GM19395 (cell line): ENCODE measurements at regions not wholly inside any gene's neighbourhood (a gene's known extent, or its start where the extent isn't known, plus 50 kb on each side); places are given as distances from the start of the nearest gene placed in this dataset.
"Not testable (repeated sequence)": the region's sequence is repeated elsewhere in the genome, so short reads cannot be mapped to it uniquely, and the experiment has no call there.

Experiments used
- ATAC-seq: cut with Tn5 transposase; IDR thresholded peaks from one replicate; pipeline ENCODE4 v1.9.1; 2021; ENCODE audit warnings: mild to moderate bottlenecking, moderate library complexity; ENCODE audit not compliant: unreplicated experiment

DNA sequence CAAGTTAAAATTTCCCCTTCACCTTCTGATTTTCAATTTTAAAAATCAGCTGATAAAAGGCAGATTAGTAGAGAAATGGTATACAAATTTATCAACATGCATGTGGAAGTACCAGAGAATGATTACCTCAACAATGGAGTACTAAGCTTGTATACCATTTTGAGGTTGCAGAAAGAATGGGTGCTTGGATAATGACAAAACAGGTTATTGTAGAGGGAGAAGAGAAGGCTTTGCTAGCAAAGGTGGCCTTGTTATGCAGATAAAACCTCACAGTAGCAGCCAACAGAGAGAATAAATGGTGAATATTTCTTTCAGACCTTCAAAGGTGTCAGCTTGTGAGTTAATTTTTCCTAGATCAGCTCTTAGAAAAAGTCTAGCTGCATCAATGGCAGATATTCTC is 1174.9 kb upstream of the ADGRL4 start:
- no peak for ATAC-seq

DNA sequence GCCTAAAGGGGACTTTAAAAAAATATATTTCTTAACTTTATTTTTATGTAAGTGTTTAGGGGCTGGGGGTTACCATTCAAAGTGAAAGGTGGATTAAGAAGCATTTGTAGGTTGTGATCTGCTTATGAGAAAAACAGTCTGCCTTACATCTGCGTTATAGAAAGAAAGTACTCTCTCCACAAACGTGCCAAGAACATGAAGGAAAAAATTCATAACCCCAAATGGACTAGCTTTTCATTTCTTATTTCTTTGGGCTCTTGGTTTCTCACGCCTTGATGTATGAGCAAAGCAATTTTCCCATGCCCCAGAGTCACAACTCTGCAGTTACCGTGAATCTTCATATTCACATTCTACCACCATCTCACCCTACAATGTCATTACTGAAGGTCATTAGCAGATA is 1165.1 kb upstream of the ADGRL4 start:
- ATAC-seq: no peak

DNA sequence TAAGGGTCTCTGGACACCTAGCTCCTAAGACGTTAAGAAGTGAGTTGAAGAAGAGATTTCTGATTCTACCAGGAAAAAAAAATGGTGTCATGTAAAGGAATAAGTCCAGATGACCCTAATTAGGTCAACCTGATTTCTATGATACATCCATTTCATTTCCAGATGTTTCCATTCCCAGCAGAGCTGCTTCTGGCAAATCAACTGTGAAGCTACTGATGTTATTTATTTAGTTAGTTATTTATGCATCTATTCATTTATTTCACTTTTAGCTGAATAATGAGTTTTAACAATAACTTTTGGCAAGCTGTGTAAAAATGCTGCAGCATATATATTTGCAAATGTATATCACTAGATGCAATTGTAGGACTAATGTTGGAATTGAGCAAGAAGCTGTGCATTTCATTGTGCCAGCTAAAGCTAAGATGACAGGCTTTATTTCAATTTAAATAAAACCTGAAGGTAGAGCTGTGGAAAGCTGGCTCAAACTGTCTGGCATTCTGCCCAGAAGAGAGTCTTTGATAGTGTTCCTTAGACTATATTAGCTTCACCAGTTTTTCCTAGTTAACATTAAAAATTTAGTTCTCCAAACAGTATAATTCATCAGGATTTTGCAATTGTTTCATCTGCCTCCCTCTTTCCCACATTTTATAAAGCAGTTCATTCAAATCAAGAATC is 1164.4 kb upstream of the ADGRL4 start:
- no peak for ATAC-seq

DNA sequence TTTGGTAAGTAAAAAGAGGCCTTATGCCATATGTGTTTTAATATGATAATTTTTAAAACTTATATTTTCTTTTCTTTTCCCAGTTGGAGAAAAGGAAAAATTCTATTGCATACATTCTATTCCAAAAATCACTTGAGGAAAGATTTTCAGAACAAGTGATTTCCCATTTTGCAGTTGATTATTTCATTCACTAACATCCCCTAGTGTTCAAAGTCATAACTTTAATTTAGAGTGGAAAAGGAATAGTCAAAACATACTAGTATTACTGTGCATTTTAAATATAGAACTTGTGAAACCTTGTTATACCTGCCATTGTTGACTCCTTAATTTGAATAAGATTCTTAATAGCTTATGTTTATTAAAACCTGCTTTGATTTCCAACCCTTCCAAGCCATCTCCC is 1157.6 kb upstream of the ADGRL4 start:
- no peak for ATAC-seq

DNA sequence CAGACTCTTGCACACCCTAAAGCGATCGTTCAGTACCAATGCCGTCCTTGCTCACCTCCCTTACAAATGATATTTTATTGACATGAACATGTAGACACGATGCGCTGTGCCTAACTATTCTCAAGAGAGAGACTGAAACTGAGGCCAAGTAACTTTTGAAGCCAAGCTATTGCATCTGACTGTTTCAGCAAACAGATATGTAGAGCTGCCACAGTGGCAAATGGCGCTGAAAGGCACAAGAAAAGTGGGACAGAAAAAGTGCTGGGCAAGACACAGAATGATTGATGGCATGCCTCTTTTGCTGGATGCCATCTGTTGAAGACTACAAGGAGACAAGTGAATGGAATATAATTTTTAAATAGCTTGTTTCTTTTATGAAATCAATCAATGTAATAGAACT is 1157.2 kb upstream of the ADGRL4 start:
- no peak for ATAC-seq

DNA sequence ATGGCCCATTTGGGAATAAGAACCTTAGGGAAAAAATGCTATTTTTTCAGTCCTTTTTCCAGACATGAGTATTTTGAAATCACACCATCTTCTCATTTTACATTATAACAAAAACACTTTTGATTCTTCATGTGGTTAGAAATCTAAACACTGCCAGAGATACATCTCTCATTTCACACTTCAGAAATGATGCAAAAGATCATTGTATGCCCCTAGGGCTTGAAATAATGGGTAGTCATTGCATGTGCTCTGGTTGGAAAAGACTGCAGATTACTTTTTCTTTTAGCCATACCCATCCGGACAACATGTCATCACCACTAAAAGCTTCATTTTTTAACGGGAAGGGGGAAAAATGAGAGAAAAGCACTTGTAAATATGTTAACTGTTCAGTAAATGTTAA is 1152.2 kb upstream of the ADGRL4 start:
- no peak for ATAC-seq

DNA sequence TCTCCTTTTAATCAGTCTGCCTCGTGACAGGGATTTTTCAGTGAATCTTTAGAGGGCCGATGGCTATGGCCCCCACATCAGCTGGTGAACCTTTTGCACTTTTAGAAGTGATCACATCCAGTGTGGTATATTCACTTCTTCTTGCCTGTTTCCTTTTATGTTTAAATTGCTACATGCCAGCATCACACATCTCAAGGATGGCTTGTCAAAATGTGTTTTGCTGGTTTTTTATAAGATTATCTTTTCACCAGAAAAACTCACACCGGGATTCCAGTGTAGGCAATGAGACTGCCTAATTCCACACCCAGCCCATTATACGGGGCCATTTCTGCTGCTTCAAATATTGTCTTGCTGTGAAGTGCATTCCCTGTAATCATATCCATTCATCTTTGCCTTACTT is 1151.7 kb upstream of the ADGRL4 start:
- no peak for ATAC-seq

DNA sequence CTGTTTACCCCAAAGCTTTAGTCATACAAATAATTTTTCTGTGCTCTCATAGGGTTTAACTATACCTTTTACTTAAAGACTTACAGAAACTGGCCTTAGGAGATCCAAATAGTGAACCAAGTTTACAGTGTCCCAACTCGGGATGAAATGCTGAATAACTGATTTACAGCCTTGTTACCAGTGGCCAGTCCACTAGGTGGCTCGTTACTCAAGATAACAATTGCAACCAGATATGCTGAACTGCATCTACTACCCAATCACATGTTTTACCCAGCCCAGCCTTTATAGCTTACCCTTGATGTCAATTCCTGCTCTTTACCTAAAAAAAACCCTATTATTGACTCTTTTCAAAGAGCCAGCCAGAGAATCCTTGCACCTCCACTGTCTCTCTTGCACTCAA is 1148.8 kb upstream of the ADGRL4 start:
- ATAC-seq: no peak

DNA sequence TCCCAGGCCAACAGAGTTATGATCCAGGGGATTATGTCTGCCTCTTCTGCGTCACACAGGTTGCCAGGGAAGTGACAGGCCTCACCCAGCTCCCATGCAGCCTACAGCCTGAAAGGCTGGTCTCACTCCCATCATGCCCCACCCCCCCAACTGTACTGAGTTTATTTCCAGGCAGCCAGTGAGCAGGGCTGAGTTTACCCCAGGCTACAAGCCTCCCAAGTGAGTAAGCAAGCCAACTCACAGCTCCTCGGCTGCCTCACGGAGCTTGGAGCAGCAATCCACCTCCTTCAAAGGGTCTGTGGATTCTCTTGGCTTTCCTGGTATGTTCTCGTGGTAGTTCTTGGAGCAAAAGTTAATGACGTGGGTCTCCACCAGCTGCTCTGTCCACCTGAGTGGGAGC is 1147.6 kb upstream of the ADGRL4 start:
- ATAC-seq: no peak

DNA sequence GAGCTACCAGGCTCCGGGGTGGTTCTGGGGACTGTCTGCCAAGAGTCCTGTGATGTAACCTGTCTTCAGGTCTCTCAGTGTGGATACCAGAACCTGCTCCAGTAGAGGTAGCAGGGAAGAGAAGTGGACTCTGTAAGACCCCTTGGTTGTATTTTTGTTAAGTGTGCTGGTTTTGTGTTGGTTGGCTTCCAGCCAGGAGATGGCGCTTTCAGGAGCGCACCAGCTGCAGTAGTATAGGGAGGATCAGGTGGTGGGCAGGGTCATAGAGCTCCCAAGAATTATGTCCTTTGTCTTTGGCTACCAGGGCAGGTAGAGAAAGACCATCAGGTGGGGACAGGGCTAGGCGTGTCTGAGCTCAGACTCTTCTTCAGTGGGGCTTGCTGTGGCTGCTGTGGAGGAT is 1147.2 kb upstream of the ADGRL4 start:
- no peak for ATAC-seq

DNA sequence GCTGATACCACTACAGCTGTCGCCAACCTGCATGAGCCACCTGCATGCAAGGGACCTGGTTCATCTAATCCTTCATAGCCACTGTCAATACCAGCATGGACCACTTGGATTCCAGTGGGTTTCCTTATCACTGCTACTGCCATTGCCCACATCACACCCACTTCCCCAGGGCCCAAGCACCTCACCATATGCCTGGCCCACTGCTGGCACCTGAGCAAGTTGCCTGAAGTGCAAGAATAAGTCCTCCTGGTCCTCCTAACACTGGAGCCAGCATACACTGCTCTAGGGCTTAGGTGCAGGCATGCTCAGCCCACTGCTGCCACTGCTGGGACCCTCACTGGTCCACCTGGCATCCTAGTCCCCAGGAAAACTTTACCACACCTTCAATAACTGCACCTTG is 1136.8 kb upstream of the ADGRL4 start:
- ATAC-seq: no peak

DNA sequence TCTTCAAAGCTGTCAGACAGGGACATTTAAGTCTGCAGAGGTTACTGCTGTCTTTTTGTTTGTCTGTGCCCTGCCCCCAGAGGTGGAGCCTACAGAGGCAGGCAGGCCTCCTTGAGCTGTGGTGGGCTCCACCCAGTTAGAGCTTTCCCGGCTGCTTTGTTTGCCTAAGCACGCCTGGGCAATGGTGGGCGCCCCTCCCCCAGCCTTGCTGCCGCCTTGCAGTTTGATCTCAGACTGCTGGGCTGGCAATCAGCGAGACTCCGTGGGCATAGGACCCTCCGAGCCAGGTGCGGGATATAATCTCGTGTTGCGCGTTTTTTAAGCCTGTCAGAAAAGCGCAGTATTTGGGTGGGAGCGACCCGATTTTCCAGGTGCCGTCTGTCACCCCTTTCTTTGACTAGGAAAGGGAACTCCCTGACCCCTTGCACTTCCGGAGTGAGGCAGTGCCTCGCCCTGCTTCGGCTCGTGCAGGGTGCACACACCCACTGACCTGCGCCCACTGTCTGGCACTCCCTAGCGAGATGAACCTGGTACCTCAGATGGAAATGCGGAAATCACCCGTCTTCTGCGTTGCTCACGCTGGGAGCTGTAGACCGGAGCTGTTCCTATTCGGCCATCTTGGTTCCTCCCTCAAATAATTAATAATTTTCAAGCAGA is 1131.5 kb upstream of the ADGRL4 start:
- ATAC-seq: not testable (repeated sequence)

DNA sequence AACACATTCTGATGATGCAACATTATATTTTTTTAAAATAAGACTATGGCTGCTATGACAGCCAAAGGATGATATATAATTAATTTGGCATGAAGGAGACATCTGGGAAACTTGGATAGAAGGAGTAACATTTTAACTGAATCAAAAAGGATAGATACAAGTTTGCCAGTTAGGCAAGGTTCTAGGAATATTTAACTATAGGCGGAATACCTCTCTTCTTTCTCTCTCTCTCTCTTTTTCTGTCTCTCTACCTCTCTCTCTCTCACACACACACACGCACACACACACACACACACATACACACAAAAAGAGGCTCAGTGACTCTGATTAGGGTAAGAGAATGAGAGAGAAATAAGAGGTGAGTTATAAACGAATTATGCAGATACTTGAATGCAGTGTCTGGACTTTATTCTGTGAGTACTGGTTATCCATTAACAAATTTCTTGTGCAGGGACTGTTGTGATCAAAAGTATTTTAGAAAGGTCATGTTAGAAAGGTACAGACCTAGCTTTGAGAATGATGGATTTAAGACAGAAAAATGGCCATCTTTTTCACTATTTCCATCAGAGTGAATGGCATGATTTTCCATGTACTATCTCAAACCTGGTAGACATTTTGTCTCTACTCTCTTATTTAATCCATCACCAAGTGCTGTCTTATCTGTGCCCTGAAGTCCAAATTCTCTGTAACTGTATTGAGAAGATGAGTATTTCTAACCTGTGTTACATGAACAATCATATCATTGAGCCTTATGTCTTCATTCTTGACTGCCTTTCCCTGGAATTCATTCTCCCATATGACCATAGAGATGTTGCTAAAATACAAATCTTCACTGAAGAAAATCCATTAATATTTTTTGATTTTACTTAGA is 1106.9 kb upstream of the ADGRL4 start:
- ATAC-seq: no peak

DNA sequence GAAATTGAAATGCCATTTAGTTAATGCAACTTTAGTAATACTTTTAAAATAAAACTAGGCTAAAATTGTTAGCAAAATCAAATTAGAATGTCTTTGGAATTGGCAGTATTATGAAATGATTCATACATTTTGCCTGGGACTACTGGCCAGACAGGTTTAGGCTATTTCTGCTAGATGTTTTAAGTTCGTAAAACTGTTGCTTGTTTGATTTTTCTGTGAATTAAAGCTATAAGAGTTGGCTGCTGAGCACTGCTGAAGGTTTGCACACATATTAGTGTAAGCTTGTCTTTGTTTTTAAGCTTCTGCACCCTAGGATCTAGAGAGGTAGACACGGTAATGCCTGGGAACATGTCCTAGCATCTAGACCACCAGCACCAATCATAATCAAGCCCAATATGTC is 1094.6 kb upstream of the ADGRL4 start:
- no peak for ATAC-seq

DNA sequence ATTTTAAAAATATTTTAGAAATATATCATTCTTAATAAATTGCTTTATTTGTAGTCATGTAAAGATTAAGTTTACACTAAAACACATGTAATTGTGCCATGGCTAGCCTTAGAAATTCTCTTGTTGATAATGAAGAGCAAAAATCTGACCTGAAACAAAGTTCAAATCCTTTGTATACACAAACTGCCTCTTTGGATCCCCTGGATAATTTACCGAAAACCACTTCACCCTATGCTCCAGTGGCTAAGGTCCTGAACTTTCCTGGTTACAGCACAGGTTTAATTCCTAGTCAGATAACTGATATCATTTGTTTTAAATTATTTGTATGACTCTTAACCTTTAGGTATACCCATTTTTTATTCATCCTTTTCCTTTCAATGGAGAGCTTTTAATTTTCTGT is 1093.2 kb upstream of the ADGRL4 start:
- no peak for ATAC-seq

DNA sequence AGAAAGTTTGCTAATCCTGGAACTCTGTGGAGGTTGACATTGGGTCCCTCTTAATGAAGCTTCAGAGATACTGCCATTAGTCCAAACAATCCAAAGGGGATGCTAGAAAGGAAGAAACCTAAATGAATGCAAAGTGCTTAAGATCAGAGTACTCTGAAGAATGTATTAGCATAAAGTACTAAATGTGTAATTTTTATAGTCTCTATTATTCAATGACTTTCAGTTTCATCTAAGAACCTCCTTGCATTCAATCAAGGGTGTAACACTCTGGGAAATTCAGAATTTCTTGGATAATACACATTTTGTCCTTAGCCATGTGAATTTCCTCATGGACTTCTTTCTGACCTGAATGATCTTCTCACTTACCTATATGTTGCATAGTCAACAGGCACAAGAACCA is 1078.5 kb upstream of the ADGRL4 start:
- no peak for ATAC-seq

DNA sequence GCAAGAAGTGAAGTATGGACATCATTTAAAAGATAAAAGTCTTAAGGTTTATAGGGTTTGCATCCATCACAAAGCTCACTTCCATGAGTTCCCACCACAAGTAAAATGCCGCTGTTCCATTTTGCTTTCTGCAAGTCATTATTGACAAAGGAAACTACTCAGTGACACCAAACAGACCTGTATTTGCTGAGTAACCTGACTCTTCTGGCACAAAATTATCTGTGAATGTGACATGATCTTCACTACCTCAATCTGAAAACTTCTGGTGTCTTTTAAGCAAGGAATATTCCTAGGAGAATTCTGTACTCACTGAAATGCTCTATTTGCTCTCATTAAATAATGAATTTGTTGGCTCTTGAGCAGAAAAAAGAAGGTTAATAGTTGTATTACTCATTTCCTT is 1077.4 kb upstream of the ADGRL4 start:
- no peak for ATAC-seq

DNA sequence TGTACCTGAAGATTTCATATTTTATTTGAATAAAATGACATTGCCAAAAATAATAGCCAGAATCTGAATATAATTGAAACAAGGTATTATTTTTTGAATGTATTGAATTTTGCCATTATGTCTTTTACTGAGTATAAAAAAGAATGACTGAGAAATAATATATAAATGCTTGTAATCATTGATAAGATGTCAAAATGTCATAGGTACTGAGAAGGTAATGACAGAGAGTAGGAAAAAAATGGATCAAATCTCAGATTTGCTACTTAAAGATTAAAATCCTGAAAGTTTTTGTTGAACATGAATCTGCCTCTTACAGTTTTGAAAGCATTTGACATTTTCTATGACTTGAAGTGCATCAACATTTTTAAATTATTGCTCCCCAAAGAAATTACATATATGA is 1069.9 kb upstream of the ADGRL4 start:
- no peak for ATAC-seq

DNA sequence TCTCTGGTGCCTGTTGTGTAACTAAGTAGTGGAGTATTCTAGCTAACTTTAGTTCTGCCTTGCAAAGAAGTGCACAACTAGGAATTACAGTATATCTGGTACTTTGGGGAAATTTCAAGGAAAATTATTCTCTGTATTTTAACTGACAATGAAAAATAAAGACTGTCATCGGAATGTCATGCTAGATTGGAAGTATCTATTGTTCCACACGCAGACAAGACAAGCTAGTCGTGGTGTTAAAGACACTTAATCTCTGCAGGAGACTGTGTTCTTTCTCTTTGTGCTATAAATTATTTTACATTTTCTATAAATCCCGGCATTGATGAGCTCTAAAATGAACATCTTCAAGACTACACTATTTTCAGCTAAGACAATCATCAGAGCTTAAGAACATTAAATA is 1068.8 kb upstream of the ADGRL4 start:
- ATAC-seq: no peak

DNA sequence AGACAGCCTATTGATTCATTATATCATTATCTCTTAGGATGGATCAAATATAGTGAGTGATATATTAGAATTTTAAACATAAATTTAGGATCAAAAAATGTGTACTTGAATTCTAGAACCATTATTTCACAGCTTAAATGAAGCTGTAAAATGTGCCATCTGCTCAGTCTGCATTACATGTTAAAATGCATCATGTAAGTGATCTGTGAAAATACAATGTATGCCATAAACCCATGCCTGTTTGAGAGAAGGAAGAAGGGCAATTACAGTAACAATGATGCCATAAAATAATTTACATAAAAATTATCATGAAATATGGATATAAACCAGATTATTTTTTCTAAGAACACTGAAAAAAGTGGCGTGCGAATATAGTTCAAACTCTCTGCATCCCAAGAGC is 1066.0 kb upstream of the ADGRL4 start:
- ATAC-seq: no peak

DNA sequence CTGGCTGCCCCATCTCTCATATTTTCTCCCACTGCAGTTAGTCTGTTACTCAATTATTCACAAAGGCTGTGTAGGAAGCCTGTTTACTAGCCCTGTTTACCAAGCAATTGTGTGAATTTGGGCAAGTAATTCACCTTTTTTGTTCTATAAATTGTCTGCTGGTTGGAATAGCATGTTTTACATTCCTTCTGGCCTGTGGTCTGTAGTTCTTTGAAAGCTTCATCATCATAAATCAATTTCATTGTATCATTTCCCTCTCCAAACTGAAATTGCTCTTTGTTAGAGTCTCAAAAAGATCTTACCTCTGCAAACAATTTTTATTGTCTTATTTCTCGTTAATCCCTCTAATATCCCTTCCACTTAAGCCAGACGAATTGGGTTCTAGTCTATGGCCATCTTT is 1059.5 kb upstream of the ADGRL4 start:
- no peak for ATAC-seq

DNA sequence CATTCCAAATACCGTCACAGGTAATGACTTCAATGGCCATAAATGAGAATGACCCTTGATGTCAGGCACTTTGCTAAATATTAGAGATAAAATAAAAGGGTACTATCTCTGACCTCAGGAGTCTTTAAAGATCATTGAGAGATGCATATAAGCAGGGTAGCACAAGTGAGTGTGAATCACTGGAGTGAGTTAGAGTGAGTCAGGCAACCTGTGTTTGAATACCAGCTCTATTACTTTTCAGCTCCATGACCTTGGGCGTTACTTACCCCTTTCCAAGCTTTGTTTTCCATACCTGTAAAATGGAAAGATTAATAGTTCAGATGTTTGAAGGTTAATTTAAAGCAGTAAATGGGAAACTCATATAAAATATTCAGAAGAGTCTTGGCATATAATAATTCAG is 1058.0 kb upstream of the ADGRL4 start:
- no peak for ATAC-seq
